HG02759 (cell line): ENCODE measurements at regions not wholly inside any gene's neighbourhood (a gene's known extent, or its start where the extent isn't known, plus 50 kb on each side); places are given as distances from the start of the nearest gene placed in this dataset.

Experiments
- ATAC-seq: cut with Tn5 transposase; IDR thresholded peaks from one replicate; pipeline ENCODE4 v1.9.1; 2021; ENCODE audit warnings: mild to moderate bottlenecking, moderate library complexity; ENCODE audit not compliant: unreplicated experiment

- ATAC-seq, result no peak
These were observed 394.5 kb downstream of the ICE1 start for GRCh38 chr5:5816960-5817359.

- no peak for ATAC-seq
These were observed 391.0 kb downstream of the ICE1 start for GRCh38 chr5:5813441-5813840.

GRCh38 chr5:5810461-5810860 is 388.0 kb downstream of the ICE1 start:
- ATAC-seq, result no peak

GRCh38 chr5:5805916-5806315 is 383.4 kb downstream of the ICE1 start:
- ATAC-seq, result no peak

- no peak for ATAC-seq
These were observed 382.2 kb downstream of the ICE1 start for GRCh38 chr5:5804478-5805233.

GRCh38 chr5:5800801-5801761 is 378.6 kb downstream of the ICE1 start:
- ATAC-seq, result no peak

- ATAC-seq, result peak; percentile 51
These were observed 377.3 kb downstream of the ICE1 start for GRCh38 chr5:5799826-5800225.

GRCh38 chr5:5799229-5799628 is 376.8 kb downstream of the ICE1 start:
- no peak for ATAC-seq

- no peak for ATAC-seq
These were observed 376.0 kb downstream of the ICE1 start for GRCh38 chr5:5798462-5798861.

- ATAC-seq, result no peak
These were observed 375.6 kb downstream of the ICE1 start for GRCh38 chr5:5798041-5798440.

GRCh38 chr5:5795074-5795771 is 372.7 kb downstream of the ICE1 start:
- ATAC-seq, result no peak

GRCh38 chr5:5794118-5794560 is 371.7 kb downstream of the ICE1 start:
- no peak for ATAC-seq

GRCh38 chr5:5793242-5794117 is 371.0 kb downstream of the ICE1 start:
- ATAC-seq, result no peak

GRCh38 chr5:5792106-5792505 is 369.6 kb downstream of the ICE1 start:
- no peak for ATAC-seq

GRCh38 chr5:5788793-5789192 is 366.3 kb downstream of the ICE1 start:
- ATAC-seq, result no peak

GRCh38 chr5:5787373-5787772 is 364.9 kb downstream of the ICE1 start:
- ATAC-seq, result no peak

- no peak for ATAC-seq
These were observed 361.6 kb downstream of the ICE1 start for GRCh38 chr5:5784101-5784500.

- no peak for ATAC-seq
These were observed 360.5 kb downstream of the ICE1 start for GRCh38 chr5:5783021-5783420.

GRCh38 chr5:5782402-5782801 is 359.9 kb downstream of the ICE1 start:
- no peak for ATAC-seq

- ATAC-seq, result no peak
These were observed 358.9 kb downstream of the ICE1 start for GRCh38 chr5:5781335-5781734.
